GM19025 (cell line): ENCODE measurements at regions not wholly inside any gene's neighbourhood (a gene's known extent, or its start where the extent isn't known, plus 50 kb on each side); places are given as distances from the start of the nearest gene placed in this dataset.

Experiments used
- ATAC-seq: cut with Tn5 transposase; IDR thresholded peaks from one replicate; pipeline ENCODE4 v1.9.1; 2021; ENCODE audit warnings: mild to moderate bottlenecking, low read depth, moderate library complexity; ENCODE audit not compliant: unreplicated experiment

DNA sequence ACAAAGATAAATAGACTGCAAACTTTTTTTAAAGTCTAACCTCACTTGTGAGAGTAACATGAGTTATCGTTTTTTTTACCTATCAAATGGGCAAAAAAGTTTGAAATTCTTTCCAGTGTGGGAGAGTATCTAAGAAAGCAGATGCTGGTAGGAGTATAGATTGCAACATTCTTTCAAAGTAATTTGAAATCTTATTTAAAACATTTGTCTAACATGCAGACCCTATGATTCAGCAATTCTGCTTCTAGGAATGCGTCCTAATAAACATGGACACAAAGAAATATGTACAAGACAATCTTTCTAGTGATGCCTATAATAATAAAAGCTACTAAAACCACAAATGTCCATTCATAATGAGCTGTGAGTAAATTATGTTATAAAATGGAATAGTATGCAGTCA, 110.4 kb upstream of the TMCC3 start:
- ATAC-seq, result no peak

DNA sequence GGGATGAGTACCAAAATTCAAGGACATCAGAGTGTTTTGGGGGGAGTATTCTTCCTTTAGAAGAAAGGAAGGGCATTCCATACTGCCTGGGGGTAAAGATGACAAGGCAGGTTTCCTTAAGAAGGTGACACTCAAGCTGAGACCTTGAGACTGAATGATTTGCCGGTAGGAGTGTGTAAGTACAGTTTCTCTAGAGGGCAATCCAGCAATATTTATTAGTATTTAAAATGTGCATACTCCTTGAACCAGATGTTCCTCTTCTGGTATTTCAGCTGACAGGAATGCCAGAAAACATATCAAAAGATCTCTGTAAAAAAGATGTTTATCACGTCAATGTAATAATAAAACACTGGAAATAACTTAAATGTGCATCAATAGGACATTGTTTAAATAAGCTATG, 106.4 kb upstream of the TMCC3 start:
- ATAC-seq, result no peak

DNA sequence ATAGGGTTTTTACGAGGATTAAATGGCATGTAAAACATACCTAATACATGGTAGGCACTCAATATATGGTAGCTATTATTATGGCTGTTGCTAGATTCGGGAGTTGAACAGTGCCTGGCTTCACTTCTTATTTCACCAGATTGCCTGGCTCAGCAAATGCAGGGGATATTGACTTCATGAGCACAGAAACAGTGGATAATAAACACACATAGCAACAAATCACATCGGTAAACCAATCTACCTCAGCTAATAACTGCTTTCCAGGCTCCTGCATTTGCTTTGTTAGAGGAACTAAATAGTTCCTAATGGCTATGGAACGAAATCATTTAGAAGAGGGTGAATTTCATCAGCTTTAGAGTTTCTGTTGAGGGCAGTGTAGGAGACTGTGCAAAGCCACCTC, 105.2 kb upstream of the TMCC3 start:
- ATAC-seq, result no peak

DNA sequence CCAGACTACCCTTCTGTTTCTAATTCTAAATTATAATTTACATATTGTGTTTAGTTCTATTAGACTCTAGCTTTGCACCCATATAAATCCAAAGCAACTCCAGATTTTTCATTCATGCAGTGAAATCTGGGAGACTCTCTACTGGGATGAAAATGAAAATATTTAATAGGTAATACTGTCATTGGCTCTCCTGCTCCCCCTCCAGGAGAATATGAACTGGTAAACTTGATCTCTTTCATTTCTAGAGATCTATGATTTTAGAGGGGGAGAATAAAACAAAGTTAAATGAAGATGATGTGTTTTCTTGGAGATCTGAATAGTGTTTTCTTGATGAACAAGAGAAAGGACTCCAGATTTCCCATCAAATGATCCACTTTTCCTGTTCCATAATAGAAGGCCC, 104.3 kb upstream of the TMCC3 start:
- no peak for ATAC-seq

DNA sequence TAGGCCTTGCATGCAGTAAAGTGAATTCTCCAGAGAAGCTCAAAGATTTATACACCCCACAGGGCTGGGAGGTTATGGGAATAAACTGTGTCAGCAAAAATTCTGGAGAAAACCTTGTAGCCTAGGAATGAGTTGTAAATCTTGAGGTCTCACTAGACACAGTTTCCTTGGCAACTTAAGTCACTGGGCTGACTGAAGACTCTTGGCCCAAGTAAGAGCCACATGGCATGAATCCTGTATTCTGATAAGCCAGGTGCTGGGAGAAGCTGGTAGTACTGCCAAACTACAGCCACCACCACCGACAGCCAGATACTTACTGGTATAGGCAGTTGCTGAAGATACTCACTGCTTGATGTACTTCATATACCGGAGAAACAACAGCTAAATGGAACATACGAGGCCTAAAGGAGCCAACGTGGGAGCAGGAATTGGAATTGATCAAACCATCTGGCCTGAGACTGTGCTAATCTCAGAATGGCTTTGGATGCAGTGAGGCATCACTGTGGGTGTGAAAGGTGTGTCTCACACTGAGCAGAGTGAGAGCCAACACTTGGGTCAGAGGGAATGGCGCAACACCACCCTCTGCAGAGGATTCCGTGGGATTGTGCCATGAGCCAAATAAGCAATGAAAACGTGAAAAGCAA, 102.8 kb upstream of the TMCC3 start:
- ATAC-seq, result no peak

DNA sequence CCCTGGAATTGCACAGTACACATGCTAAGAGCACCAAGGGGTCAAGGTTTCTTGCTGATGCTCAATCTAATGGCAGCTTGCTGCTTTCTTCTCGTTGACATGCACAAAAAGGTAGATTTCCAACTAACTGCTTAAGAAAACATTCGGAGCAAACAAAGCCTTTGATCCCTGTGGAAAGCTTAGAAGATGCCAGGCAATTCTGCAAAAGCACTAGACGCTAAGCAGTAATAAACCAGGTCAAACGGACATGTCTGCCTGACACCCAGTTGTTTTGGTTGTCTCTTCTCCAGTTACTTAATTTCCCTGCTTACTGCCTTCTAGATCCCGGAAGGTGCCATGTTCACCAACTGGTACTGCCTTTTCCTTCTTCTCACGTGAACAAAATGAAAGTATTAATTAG, 100.5 kb upstream of the TMCC3 start:
- no peak for ATAC-seq

DNA sequence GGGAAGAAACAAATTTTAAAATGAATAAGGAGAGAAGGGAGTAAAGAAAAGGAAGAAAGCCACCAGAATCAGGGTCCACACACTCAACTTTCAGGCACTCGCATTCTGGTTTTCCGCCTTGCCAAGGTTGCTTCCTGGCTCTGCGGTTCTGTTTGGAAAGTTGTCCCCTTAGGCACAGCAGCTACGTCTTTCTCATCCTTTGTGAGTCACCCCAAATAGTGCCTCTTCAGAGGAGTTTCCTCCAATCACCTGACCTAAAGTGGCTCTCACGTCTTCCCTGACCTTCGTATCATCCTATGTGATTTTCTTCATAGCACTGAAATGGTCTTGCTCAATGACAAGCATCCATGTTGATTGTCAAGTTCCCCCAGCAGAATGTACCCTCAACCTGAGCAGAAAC, 99.5 kb upstream of the TMCC3 start:
- no peak for ATAC-seq

DNA sequence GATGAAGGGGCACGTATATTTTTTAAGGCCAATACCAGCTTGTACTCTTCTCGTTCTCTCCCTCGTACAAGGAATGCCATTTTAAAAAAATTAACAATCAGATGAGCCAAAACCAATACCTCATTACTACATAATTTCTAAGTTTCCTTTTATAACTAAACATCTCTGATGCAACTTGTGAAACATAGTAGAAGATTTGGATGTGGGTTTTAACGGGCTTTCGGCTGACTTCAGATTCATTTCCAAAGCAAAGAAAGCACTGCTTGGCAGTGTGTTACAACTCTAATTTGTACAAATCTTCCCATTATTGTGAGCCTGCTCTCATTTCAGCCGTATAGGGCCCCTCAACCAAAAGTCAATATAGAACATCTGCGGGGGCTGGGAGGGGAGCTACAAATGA, 99.1 kb upstream of the TMCC3 start:
- no peak for ATAC-seq

DNA sequence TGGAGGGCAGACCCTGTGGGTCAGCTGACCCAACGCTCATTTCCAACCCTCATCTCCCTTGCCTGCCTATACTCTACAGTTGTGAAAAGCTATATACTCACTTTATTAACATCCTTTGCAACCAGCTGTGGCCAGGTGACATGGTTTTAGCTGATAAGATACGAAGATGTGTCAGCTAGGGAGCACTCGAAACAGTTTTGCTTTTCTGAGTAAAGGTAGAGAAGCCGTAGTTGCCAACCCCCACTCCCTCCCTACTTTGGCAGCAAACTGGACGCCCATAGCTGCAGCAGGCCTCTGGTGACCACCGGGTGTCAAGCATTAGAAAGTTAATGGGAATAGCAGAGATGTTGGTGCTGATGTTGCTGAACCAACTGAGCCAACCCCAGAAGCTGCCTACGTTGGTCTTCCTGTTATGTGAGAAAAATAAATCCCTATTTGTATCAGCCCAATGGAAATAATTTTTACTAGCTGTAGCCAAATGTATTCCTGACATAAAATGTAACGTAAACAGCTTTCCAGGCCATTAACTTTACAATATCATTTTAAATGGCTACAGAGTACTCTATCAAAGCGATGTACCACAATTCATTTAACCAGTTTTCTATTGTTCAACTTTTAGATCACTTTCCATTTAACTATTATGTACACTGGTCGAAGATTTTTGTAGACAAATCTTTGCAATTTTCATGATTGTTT, 98.5 kb upstream of the TMCC3 start:
- no peak for ATAC-seq

DNA sequence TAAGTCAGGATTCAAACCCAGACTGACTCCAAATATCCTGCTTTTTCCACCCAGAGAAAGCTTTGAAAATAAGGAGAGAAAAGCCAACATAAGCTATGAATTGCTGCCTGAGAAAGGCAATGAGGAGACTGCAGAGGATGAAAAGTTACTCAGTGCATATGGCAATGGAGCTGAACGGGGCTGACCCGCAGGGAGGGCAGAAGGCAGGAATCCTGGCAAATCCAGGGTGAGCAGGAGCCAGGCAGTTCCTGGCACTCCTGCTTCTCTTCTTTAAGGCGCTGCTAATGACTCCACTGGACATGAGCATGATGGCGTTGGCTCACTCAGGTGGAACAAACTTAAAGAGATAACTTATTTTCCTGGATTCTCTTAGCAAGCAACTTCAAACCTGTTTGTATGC, 95.2 kb upstream of the TMCC3 start:
- ATAC-seq, result no peak

DNA sequence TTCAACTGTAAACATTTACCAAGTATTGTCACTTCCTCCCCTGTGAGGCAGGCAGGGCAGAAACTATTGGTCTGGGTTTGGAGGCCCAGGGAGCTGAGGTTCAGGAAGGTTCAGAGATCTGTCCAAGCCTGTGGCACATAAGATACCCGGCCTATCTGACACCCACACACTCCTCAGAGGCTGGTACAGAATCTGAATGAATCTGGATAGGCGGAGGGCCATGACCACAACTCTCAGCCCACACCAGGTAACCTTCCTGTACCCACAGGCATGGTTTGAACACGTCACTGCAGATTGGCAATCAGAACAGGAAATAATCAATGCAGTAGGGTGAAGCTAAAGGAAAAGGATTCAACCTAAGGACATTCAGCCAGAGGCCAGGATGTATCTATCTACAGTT, 92.8 kb upstream of the TMCC3 start:
- ATAC-seq, result no peak

DNA sequence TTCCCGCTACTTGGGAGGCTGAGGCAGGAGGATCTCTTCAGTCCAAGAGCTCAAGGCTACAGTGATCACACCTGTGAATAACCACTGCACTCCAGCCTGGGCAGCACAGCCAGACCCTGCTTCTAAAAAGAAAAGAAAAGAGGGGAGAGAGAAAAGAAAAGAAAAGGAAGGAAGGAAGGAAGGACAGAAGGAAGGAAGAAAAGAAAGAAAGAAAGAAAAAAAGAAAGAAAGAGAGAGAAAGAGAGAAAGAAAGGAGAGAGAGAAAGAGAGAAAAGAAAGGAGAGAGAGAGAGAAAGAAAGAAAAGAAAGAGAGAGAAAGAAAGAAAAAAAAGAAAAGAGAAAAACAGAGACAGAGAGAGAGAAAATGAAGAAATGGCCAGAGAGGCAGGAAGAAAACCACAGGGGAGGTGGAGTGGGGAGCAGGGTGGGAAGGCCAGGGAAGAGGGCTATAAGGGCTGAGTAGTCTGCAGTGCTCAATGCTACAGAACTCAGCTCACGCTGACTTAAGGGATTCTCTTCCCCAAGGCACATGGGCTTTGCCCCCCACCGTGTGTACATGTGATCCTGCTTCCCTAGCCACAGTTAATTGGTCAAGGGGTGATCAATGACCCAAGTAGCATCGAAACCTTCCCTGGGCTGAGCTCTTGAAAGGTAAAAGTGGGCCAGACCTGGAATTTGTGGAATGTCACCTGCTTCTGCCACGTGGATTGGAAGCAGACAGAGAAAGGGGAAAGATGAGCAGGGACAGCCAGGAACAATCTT, 90.4 kb upstream of the TMCC3 start:
- no peak for ATAC-seq

DNA sequence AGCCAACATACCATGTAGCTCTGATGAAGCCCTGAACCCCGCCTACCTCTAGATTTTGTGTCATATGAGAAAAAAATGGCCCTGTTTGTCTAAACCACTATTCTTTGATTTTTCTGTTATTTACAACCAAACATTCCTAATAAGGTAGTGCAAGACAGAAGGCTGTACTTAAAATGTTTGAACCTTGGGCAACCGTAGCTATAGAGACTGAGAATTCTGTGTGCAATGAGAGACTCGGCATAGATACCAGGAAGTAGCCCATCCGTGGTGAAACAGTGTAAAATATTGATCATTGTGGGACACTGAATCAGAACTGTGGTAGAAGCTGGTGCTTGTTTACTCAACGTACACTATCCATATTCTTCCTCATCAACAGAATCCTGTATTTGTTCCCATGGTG, 86.5 kb upstream of the TMCC3 start:
- ATAC-seq, result no peak

DNA sequence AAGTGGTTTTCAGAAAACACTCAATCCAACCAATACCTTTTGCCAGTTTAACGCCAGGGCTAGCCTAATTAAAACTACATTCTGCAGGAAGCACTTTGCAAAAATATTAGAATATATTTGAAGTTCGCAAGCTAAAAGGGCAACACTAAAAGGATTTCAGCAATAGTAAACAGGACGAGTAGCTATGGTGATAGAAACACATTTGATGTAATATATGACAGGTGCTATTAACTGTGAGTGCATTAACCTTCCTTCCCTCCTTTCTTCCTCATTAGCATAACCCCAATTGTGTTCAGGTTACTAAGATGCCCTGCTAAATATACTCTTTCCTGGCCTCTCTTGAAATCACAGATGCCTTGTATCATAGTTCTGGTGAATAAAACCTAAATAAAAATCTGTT, 85.6 kb upstream of the TMCC3 start:
- ATAC-seq, result no peak

DNA sequence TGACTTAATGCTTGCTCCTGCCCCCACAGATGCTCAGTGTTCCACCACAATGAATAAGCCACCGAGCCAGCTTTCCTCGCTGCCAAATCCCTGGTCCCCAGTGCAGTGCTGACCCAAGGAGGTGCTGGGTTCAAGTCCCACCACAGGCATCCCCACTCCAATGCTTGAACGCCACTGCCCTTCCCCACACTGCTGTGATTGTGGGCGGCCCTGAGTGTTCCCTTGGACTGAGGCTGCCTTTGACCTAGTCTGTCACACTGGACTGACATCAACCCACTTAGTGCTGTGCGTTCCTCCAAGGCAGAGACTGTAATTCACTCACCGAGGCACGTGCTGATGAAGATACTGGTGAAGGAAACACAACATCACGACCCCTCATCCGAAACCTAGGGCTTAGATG, 83.4 kb upstream of the TMCC3 start:
- ATAC-seq, result no peak

DNA sequence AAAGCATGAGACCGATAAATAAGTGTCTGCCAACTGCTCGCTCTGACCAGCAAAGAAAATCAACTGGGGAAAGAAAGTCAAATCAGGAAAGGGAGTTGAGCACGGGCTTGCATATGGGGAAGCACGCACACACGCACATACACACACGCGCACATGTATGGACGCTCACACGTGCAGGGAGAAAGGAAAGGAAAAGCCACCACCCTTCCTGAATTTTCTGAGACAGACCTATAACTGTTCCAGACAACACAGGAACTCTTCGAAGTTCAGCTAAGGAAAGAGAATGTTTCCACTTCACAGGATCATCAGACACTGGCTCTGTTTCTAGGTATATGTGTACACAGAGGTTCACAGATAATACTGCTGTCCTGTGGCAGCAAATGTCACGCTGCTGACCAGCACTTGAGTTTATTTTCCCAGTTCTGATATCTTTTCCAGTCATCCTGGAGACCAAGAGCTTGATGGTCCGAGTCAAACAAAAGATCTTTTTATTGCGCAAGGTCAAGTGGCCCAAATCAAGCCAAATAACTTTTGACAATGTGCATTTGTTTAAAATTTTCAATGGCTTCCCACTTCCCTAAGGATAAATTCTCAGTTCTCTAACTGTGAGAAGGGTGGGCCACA, 82.1 kb upstream of the TMCC3 start:
- no peak for ATAC-seq

DNA sequence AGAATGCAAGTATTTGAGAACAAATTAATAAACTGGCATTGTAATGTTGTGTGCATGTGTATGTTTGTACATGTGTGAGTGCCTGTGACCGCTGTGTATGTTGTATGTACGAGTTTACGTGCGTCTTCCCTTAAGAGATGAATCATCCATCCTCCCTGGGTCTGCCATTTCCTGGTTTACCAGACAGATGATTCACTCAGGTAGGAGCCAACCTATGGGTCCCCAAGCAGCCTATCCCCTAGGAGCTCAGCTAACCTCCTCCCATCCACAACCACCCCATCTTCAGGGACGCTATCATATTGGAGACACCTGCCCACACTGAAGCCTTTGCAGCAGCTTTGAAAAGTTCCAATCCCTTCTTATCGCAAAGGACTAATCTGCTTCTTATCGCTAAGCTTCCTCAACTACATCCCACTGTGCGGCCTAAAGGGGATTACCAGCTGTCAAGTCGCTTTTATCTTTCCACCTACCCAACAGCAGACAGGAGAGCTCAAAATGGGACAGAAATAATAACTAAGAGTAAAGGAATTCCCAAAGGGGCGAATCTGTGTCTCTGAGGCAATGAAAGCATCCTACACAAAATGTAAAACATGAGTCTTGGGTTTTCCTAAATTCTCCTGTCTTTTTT, 81.5 kb upstream of the TMCC3 start:
- no peak for ATAC-seq

DNA sequence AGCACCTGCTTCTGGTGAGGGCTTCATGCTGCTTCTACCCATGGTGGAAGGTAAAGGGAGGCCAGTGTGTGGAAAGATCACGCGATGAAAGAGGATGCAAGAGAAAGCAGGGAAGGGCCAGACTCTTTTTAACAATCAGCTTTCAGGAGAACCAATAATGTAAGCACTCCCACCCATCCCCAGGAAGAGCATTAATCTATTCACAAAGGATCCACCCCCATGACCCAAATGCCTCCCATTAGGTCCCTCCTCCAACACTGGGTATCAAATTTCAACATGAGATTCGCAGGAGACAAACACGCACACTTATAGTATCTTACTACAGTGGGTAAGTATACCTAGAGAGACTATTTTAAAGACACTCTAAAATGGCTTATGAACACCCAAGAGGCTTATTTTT, 80.5 kb upstream of the TMCC3 start:
- no peak for ATAC-seq

DNA sequence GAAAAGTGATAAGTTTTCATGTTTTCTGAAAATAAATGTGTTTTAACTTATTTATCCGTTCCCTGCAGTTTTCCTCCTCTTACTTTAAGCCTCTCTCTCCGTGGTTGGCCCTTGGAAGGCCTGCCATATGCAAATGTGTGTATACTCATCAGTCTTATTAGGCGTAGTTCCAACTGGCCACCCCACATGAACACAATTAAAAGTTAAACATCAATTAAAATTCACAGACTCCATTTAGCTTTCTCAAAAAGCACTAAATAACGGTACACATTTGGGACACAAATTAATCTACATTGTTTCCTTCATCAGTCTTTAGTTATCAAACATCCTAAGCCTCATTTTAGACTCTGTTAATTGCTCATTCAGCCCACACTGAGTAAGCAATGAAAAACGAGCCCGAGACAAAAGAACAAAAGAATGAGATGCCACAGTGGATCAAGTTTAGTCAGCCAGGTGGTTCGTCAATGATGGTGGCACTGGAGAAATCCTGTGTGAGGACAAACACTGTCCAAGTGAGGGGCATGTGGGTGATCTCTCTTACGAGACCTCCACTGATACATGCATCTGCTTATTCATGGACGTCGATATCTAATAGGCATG, 76.0 kb upstream of the TMCC3 start:
- ATAC-seq, result no peak

DNA sequence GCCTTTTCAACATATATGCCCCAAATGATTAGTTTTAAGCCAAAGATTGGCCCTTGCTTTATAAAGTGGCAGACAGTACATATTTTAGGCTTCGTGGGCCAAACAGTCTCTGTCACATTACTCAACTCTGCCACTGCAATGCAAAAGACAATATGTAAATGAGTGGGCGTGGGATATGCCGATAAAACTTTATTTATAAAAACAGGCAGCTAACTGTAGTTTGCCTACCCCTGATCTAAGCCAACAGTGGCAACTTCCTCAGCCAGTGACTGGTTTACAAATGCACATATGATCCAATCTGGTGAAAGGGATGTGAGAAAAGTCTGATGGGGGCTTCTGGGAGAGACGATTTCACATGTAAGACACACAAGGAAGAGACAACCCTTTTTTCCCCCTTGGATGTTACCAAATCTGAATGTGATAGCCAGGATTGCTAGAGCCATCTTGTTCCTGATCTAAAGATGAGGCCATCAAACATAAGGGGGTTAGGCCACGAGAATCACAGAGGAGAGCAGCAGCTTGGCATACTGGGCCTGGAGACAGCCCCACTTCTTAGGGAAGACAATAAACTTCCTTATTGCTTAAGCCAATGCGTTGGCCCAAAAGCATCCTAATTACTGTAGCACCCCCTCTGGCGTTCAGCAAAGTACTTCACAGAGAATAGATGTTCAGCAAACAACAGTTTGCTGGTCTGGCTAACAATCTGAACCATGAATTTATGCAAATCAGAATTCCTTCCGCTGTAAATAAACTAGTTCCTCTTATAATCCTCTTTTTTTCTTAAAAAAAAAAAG, 75.2 kb upstream of the TMCC3 start:
- ATAC-seq, result no peak
